ENCODE measurements at regions not wholly inside any gene's neighbourhood (a gene's known extent, or its start where the extent isn't known, plus 50 kb on each side); places are given as distances from the start of the nearest gene placed in this dataset.

DNA sequence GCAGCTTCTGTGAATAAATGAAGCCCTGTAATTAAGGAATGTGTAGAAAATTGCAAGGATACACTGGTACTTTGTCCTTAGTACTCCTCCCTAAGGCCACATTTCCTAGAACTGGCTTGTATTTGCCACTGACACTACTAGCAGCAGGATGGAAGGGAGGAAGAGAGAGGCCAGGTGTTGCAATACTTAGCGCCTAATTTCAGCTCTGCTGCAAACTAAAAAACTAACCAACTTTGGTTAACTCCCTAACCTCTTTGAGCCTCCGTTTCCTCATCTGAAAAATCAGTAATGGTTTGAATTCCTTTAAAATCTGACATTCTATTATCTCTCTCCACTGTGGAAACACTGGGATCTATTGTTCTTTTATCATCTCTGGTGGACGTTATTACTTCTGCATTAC, 257.0 kb downstream of the SV2B start:
- no peak overlapping the region for H3K4me2 ChIP-seq (ENCODE audit: insufficient read depth, low read length)
- H3K27ac ChIP-seq (ENCODE audit: extremely low read depth, low read depth, low read length) = no peak overlapping the region
- no peaks in the 10 kb centered on the region for H3K4me1 ChIP-seq (replicated peaks in 1 of 2; ENCODE audit: control insufficient read depth in 2 of 2, insufficient read depth in 2 of 2, low read length in 2 of 2)
- no peak for ATAC-seq
- ChIA-PET POLR2A (no interaction called here), CTCF (ENCODE audit: low intra/inter-chr PET ratio) (no interaction called here)
- H3K27me3 ChIP-seq (ENCODE audit: control insufficient read depth in 2 of 2, insufficient read depth in 2 of 2, low read length in 2 of 2) = peaks cover 0 to 5% of the 10 kb centered on the region in 2 experiments; a peak in 1 of 5 replicates
- no peaks in the 10 kb centered on the region for H3K9me1 ChIP-seq (ENCODE audit: control insufficient read depth, insufficient read depth, low read length)
- H3K9ac ChIP-seq (ENCODE audit: insufficient read depth in 1 of 2, low read depth in 2 of 2, low read length in 2 of 2) = no peak overlapping the region
- no peaks in the 10 kb centered on the region for H3K36me3 ChIP-seq (ENCODE audit: control insufficient read depth, insufficient read depth, low read length)
- in situ Hi-C loops (cut with MboI) = no loop called here
- no peaks in the 10 kb centered on the region for H3K9me3 ChIP-seq (replicated peaks; ENCODE audit: control insufficient read depth, insufficient read depth, low read depth, low read length)
- no peak overlapping the region for H3K4me3 ChIP-seq
- no peak for FAIRE-seq
- no TSS peak for BruUV-seq (replicated peaks)
- no peaks in the 10 kb centered on the region for H3K79me2 ChIP-seq (ENCODE audit: control insufficient read depth, insufficient read depth, low read length)
- no peaks in the 10 kb centered on the region; the same call in 1 of the 2 replicates for H4K20me1 ChIP-seq (replicated peaks; ENCODE audit: control insufficient read depth, insufficient read depth, low read length)
- no peak for DNase-seq (ENCODE audit: extremely low read depth in 1 of 4, low spot score in 3 of 4)
- no peak overlapping the region for H2AFZ ChIP-seq (ENCODE audit: low read depth, low read length)
- 4% methylated on average over 3 of the region's 3 CpGs for WGBS (ENCODE audit: insufficient coverage, low coverage, missing lambda C conversion rate)
- intact Hi-C loops (cut with micrococcal nuclease) = no loop called here
- TF ChIP-seq ZFPM2 (CRISPR knock-in tag; IDR thresholded peaks at IDR 0.05) (no peak), ZNF707 (CRISPR knock-in tag; conservative IDR thresholded peaks at IDR 0.05) (no peak), HNRNPH1 (optimal IDR thresholded peaks at IDR 0.05; ENCODE audit: low read depth, low read length) (no peak), TAF9B (IDR thresholded peaks at IDR 0.05; ENCODE audit: partially characterized antibody) (no peak), ZNF174 (CRISPR knock-in tag; IDR thresholded peaks at IDR 0.05) (no peak), CTCFL (IDR thresholded peaks at IDR 0.05; ENCODE audit: borderline replicate concordance, insufficient read depth, low read depth, low read length, poor library complexity, severe bottlenecking) (no peak)
- TF ChIP-seq, protein P1, sequence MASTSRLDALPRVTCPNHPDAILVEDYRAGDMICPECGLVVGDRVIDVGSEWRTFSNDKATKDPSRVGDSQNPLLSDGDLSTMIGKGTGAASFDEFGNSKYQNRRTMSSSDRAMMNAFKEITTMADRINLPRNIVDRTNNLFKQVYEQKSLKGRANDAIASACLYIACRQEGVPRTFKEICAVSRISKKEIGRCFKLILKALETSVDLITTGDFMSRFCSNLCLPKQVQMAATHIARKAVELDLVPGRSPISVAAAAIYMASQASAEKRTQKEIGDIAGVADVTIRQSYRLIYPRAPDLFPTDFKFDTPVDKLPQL (IDR thresholded peaks at IDR 0.05; ENCODE audit: extremely low read depth, insufficient read length) = no peak
- TF ChIP-seq, protein P2, sequence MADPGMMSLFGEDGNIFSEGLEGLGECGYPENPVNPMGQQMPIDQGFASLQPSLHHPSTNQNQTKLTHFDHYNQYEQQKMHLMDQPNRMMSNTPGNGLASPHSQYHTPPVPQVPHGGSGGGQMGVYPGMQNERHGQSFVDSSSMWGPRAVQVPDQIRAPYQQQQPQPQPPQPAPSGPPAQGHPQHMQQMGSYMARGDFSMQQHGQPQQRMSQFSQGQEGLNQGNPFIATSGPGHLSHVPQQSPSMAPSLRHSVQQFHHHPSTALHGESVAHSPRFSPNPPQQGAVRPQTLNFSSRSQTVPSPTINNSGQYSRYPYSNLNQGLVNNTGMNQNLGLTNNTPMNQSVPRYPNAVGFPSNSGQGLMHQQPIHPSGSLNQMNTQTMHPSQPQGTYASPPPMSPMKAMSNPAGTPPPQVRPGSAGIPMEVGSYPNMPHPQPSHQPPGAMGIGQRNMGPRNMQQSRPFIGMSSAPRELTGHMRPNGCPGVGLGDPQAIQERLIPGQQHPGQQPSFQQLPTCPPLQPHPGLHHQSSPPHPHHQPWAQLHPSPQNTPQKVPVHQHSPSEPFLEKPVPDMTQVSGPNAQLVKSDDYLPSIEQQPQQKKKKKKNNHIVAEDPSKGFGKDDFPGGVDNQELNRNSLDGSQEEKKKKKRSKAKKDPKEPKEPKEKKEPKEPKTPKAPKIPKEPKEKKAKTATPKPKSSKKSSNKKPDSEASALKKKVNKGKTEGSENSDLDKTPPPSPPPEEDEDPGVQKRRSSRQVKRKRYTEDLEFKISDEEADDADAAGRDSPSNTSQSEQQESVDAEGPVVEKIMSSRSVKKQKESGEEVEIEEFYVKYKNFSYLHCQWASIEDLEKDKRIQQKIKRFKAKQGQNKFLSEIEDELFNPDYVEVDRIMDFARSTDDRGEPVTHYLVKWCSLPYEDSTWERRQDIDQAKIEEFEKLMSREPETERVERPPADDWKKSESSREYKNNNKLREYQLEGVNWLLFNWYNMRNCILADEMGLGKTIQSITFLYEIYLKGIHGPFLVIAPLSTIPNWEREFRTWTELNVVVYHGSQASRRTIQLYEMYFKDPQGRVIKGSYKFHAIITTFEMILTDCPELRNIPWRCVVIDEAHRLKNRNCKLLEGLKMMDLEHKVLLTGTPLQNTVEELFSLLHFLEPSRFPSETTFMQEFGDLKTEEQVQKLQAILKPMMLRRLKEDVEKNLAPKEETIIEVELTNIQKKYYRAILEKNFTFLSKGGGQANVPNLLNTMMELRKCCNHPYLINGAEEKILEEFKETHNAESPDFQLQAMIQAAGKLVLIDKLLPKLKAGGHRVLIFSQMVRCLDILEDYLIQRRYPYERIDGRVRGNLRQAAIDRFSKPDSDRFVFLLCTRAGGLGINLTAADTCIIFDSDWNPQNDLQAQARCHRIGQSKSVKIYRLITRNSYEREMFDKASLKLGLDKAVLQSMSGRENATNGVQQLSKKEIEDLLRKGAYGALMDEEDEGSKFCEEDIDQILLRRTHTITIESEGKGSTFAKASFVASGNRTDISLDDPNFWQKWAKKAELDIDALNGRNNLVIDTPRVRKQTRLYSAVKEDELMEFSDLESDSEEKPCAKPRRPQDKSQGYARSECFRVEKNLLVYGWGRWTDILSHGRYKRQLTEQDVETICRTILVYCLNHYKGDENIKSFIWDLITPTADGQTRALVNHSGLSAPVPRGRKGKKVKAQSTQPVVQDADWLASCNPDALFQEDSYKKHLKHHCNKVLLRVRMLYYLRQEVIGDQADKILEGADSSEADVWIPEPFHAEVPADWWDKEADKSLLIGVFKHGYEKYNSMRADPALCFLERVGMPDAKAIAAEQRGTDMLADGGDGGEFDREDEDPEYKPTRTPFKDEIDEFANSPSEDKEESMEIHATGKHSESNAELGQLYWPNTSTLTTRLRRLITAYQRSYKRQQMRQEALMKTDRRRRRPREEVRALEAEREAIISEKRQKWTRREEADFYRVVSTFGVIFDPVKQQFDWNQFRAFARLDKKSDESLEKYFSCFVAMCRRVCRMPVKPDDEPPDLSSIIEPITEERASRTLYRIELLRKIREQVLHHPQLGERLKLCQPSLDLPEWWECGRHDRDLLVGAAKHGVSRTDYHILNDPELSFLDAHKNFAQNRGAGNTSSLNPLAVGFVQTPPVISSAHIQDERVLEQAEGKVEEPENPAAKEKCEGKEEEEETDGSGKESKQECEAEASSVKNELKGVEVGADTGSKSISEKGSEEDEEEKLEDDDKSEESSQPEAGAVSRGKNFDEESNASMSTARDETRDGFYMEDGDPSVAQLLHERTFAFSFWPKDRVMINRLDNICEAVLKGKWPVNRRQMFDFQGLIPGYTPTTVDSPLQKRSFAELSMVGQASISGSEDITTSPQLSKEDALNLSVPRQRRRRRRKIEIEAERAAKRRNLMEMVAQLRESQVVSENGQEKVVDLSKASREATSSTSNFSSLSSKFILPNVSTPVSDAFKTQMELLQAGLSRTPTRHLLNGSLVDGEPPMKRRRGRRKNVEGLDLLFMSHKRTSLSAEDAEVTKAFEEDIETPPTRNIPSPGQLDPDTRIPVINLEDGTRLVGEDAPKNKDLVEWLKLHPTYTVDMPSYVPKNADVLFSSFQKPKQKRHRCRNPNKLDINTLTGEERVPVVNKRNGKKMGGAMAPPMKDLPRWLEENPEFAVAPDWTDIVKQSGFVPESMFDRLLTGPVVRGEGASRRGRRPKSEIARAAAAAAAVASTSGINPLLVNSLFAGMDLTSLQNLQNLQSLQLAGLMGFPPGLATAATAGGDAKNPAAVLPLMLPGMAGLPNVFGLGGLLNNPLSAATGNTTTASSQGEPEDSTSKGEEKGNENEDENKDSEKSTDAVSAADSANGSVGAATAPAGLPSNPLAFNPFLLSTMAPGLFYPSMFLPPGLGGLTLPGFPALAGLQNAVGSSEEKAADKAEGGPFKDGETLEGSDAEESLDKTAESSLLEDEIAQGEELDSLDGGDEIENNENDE (IDR thresholded peaks at IDR 0.05; ENCODE audit: low read depth, low read length) = no peak
